ENCODE measurements at regions not wholly inside any gene's neighbourhood (a gene's known extent, or its start where the extent isn't known, plus 50 kb on each side); places are given as distances from the start of the nearest gene placed in this dataset.

GRCh38 chr6:126112171-126112632 lies 125.9 kb downstream of the TRMT11 start (continued):
- TF ChIP-seq ZNF280A (IDR thresholded peaks at IDR 0.05; ENCODE audit: low read depth, partially characterized antibody) (no peak), JUND (IDR thresholded peaks at IDR 0.05; ENCODE audit: borderline replicate concordance, low read depth, low read length) (peak; percentile 69), JUND (tag; IDR thresholded peaks at IDR 0.05; ENCODE audit: borderline replicate concordance, low read depth, low read length) (peak; percentile 67; the same call in 1 of the 3 replicates), KLF6 (CRISPR knock-in tag; IDR thresholded peaks at IDR 0.05; ENCODE audit: borderline replicate concordance) (peak; percentile 31; the same call in 1 of the 2 replicates), MTA2 (IDR thresholded peaks at IDR 0.05; ENCODE audit: low read depth) (peak; percentile 91), NFE2L1 (tag; IDR thresholded peaks at IDR 0.05; ENCODE audit: borderline replicate concordance, low read depth) (no peak), RAD21 (CRISPR knock-in tag; conservative IDR thresholded peaks at IDR 0.05 in 1 of 2, IDR thresholded peaks at IDR 0.05 in 1 of 2) (peak; percentile 25 to 44; a peak in 3 of 4 replicates), FOSL1 (tag; conservative IDR thresholded peaks at IDR 0.05) (peak; percentile 78), DNMT1 (IDR thresholded peaks at IDR 0.05) (no peak), DACH1 (IDR thresholded peaks at IDR 0.05; ENCODE audit: partially characterized antibody) (peak; percentile 44), ZNF717 (CRISPR knock-in tag; IDR thresholded peaks at IDR 0.05) (no peak), STAT6 (CRISPR knock-in tag; IDR thresholded peaks at IDR 0.05) (no peak), EGR1 (conservative IDR thresholded peaks at IDR 0.05) (no peak)
- TF ChIP-seq, protein P1, sequence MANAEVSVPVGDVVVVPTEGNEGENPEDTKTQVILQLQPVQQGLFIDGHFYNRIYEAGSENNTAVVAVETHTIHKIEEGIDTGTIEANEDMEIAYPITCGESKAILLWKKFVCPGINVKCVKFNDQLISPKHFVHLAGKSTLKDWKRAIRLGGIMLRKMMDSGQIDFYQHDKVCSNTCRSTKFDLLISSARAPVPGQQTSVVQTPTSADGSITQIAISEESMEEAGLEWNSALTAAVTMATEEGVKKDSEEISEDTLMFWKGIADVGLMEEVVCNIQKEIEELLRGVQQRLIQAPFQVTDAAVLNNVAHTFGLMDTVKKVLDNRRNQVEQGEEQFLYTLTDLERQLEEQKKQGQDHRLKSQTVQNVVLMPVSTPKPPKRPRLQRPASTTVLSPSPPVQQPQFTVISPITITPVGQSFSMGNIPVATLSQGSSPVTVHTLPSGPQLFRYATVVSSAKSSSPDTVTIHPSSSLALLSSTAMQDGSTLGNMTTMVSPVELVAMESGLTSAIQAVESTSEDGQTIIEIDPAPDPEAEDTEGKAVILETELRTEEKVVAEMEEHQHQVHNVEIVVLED (CRISPR knock-in tag; IDR thresholded peaks at IDR 0.05) = peak; percentile 28; the same call in 1 of the 2 replicates
- TF ChIP-seq, protein P2, sequence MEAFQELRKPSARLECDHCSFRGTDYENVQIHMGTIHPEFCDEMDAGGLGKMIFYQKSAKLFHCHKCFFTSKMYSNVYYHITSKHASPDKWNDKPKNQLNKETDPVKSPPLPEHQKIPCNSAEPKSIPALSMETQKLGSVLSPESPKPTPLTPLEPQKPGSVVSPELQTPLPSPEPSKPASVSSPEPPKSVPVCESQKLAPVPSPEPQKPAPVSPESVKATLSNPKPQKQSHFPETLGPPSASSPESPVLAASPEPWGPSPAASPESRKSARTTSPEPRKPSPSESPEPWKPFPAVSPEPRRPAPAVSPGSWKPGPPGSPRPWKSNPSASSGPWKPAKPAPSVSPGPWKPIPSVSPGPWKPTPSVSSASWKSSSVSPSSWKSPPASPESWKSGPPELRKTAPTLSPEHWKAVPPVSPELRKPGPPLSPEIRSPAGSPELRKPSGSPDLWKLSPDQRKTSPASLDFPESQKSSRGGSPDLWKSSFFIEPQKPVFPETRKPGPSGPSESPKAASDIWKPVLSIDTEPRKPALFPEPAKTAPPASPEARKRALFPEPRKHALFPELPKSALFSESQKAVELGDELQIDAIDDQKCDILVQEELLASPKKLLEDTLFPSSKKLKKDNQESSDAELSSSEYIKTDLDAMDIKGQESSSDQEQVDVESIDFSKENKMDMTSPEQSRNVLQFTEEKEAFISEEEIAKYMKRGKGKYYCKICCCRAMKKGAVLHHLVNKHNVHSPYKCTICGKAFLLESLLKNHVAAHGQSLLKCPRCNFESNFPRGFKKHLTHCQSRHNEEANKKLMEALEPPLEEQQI (IDR thresholded peaks at IDR 0.05) = peak; percentile 96
- TF ChIP-seq, protein P3, sequence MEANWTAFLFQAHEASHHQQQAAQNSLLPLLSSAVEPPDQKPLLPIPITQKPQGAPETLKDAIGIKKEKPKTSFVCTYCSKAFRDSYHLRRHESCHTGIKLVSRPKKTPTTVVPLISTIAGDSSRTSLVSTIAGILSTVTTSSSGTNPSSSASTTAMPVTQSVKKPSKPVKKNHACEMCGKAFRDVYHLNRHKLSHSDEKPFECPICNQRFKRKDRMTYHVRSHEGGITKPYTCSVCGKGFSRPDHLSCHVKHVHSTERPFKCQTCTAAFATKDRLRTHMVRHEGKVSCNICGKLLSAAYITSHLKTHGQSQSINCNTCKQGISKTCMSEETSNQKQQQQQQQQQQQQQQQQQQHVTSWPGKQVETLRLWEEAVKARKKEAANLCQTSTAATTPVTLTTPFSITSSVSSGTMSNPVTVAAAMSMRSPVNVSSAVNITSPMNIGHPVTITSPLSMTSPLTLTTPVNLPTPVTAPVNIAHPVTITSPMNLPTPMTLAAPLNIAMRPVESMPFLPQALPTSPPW (CRISPR knock-in tag; IDR thresholded peaks at IDR 0.05) = peak; percentile 53; the same call in 1 of the 2 replicates
- TF ChIP-seq, protein P4, sequence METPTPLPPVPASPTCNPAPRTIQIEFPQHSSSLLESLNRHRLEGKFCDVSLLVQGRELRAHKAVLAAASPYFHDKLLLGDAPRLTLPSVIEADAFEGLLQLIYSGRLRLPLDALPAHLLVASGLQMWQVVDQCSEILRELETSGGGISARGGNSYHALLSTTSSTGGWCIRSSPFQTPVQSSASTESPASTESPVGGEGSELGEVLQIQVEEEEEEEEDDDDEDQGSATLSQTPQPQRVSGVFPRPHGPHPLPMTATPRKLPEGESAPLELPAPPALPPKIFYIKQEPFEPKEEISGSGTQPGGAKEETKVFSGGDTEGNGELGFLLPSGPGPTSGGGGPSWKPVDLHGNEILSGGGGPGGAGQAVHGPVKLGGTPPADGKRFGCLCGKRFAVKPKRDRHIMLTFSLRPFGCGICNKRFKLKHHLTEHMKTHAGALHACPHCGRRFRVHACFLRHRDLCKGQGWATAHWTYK (CRISPR knock-in tag; IDR thresholded peaks at IDR 0.05) = peak; percentile 60; the same call in 1 of the 2 replicates
